HepG2 (cell line): ENCODE measurements at regions not wholly inside any gene's neighbourhood (a gene's known extent, or its start where the extent isn't known, plus 50 kb on each side); places are given as distances from the start of the nearest gene placed in this dataset.

ENCODE experiments used
- CEBPB ChIP-seq: IDR thresholded peaks from 2 replicates; pipeline ENCODE4 v1.6.1; 2011; ENCODE audit warnings: low read depth, low read length, improper control_type of control experiment, borderline replicate concordance
- CREB1 ChIP-seq, 2 experiments: fragments of 450-650 bp in 1 of 2; IDR thresholded peaks; 2 replicates each; pipeline ENCODE4 v1.6.1; 2016 to 2017; ENCODE audit warnings: control low read depth in 1 of 2, mild to moderate bottlenecking in 1 of 2, missing compliant biosample characterization in 1 of 2, missing genetic modification characterization in 1 of 2
- ELF3 ChIP-seq: IDR thresholded peaks from 2 replicates; pipeline ENCODE4 v1.6.1; 2016; ENCODE audit warnings: missing genetic modification reagents, missing compliant biosample characterization
- EP300 ChIP-seq, 3 experiments: sonication (generic) in 1 of 3; formaldehyde crosslinking in 1 of 3; IDR thresholded peaks; 2 replicates each; pipeline versions ENCODE4 v1.5.1 to v1.6.1; 2011 to 2020; ENCODE audit warnings: low read depth in 2 of 3, low read length in 2 of 3, borderline replicate concordance in 1 of 3, improper control_type of control experiment in 1 of 3, mild to moderate bottlenecking in 1 of 3, missing genetic modification reagents in 1 of 3, moderate library complexity in 1 of 3
- GATAD2A ChIP-seq: IDR thresholded peaks from 2 replicates; pipeline ENCODE4 v1.6.1; 2016
- NFYC ChIP-seq: IDR thresholded peaks from 2 replicates; pipeline ENCODE4 v1.6.1; 2016; ENCODE audit warnings: missing genetic modification reagents, missing compliant biosample characterization
- ONECUT2 ChIP-seq: sonication (generic); formaldehyde crosslinking; IDR thresholded peaks from 2 replicates; pipeline ENCODE4 v1.4.0; 2020; ENCODE audit warnings: missing genetic modification reagents
- POLR2A ChIP-seq, 2 experiments: IDR thresholded peaks; 2 replicates each; pipeline ENCODE4 v1.6.1; 2011; ENCODE audit warnings: low read depth in 2 of 2, low read length in 2 of 2, mild to moderate bottlenecking in 1 of 2, moderate library complexity in 1 of 2; ENCODE audit not compliant: insufficient read depth in 1 of 2
- RFXANK ChIP-seq: IDR thresholded peaks from 2 replicates; pipeline ENCODE4 v1.6.1; 2016
- SOX5 ChIP-seq: IDR thresholded peaks from 2 replicates; pipeline ENCODE4 v1.6.1; 2016; ENCODE audit warnings: borderline replicate concordance
- TARDBP ChIP-seq: sonication (generic); formaldehyde crosslinking; IDR thresholded peaks from 2 replicates; pipeline ENCODE4 v1.8.0; 2022; ENCODE audit warnings: mild to moderate bottlenecking, missing genetic modification reagents
- ZEB1 ChIP-seq: IDR thresholded peaks from 2 replicates; pipeline ENCODE4 v1.6.1; 2012; ENCODE audit warnings: mild to moderate bottlenecking, low read depth, inconsistent platforms; ENCODE audit not compliant: insufficient replicate concordance
- ZNF326 ChIP-seq: sonication (generic); formaldehyde crosslinking; IDR thresholded peaks from 2 replicates; pipeline ENCODE4 v1.4.0; 2020; ENCODE audit warnings: missing genetic modification reagents, borderline replicate concordance
- ZNF331 ChIP-seq: sonication (generic); formaldehyde crosslinking; IDR thresholded peaks from 2 replicates; pipeline ENCODE4 v1.4.0; 2020; ENCODE audit warnings: missing genetic modification reagents
- ZNF496 ChIP-seq: sonication (generic); formaldehyde crosslinking; IDR thresholded peaks from 2 replicates; pipeline ENCODE4 v1.8.1; 2023; ENCODE audit warnings: mild to moderate bottlenecking, moderate library complexity, missing genetic modification reagents; ENCODE audit not compliant: insufficient replicate concordance
- ZNF678 ChIP-seq: sonication (generic); formaldehyde crosslinking; IDR thresholded peaks from 2 replicates; pipeline ENCODE4 v1.4.0; 2020; ENCODE audit warnings: mild to moderate bottlenecking, missing genetic modification reagents
- ZNF7 ChIP-seq: IDR thresholded peaks from 2 replicates; pipeline ENCODE4 v1.6.1; 2016; ENCODE audit warnings: missing biosample characterization, missing genetic modification reagents
- TF ChIP-seq, protein P1 (sequence below): sonication (generic); formaldehyde crosslinking; IDR thresholded peaks from 2 replicates; pipeline ENCODE4 v1.4.0; 2020; ENCODE audit warnings: missing genetic modification reagents
- TF ChIP-seq, protein P2 (sequence below): IDR thresholded peaks from 2 replicates; pipeline ENCODE4 v1.6.1; 2016; ENCODE audit warnings: mild to moderate bottlenecking
- TF ChIP-seq, protein P3 (sequence below): sonication (generic); formaldehyde crosslinking; IDR thresholded peaks from 2 replicates; pipeline ENCODE4 v1.4.0; 2020; ENCODE audit warnings: missing genetic modification reagents, borderline replicate concordance
- TF ChIP-seq, protein P4 (sequence below): IDR thresholded peaks from 2 replicates; pipeline ENCODE4 v1.6.1; 2018; ENCODE audit warnings: missing genetic modification reagents, mild to moderate bottlenecking, missing compliant biosample characterization
- TF ChIP-seq, protein P5 (sequence below): sonication (generic); formaldehyde crosslinking; IDR thresholded peaks from 2 replicates; pipeline ENCODE4 v1.5.0; 2020; ENCODE audit warnings: missing genetic modification reagents

DNA sequence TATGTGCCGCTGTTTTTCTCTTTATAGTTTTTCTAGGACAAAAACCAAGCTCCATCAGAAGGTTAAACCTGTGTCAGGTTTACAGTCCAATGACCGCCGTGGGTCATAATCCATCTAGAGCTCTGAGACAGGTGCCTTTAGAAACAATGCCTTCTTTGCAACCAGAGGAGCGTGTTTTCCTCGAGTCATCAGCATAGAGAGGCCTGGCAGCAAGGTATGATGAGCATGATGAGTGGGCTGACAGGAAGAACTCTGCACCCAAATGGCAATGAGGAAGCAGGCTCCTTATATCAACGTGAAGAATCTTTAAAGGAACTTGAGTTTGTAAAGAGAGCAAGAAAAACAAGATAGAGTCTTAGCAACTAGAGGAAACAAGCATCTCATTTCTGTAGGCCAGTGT lies 60.5 kb upstream of the NUDT4 start (continued):
- TF ChIP-seq SOX5 (CRISPR knock-in tag) (peak; percentile 83), ZNF326 (no peak), CREB1 (IDR thresholded peaks at IDR 0.05) (no peak), CREB1 (CRISPR knock-in tag; IDR thresholded peaks at IDR 0.05) (peak; percentile 43; the same call in 1 of the 2 replicates), ZNF7 (CRISPR knock-in tag) (no peak), GATAD2A (CRISPR knock-in tag) (peak; percentile 62; the same call in 1 of the 2 replicates), ONECUT2 (CRISPR knock-in tag) (no peak), EP300 (IDR thresholded peaks at IDR 0.05; ENCODE audit: low read depth in 2 of 2, low read length in 2 of 2) (peak in 1 of 2 experiments; percentile 56; a peak in 2 of 4 replicates), EP300 (CRISPR knock-in tag; IDR thresholded peaks at IDR 0.05; ENCODE audit: borderline replicate concordance) (0 out of 2 replicates have a peak, but pooled peaks have one; percentile 23), TARDBP (CRISPR knock-in tag) (0 out of 2 replicates have a peak, but pooled peaks have one; percentile 43), ZNF678 (CRISPR knock-in tag) (no peak), NFYC (no peak), POLR2A (IDR thresholded peaks at IDR 0.05; ENCODE audit: insufficient read depth in 1 of 2, low read depth in 2 of 2, low read length in 2 of 2) (no peak), ZEB1 (peak; percentile 92), CEBPB (no peak), RFXANK (CRISPR knock-in tag) (no peak), ELF3 (peak; percentile 89), ZNF331 (CRISPR knock-in tag) (peak; percentile 73), ZNF496 (CRISPR knock-in tag) (no peak)
- TF ChIP-seq, protein P1, sequence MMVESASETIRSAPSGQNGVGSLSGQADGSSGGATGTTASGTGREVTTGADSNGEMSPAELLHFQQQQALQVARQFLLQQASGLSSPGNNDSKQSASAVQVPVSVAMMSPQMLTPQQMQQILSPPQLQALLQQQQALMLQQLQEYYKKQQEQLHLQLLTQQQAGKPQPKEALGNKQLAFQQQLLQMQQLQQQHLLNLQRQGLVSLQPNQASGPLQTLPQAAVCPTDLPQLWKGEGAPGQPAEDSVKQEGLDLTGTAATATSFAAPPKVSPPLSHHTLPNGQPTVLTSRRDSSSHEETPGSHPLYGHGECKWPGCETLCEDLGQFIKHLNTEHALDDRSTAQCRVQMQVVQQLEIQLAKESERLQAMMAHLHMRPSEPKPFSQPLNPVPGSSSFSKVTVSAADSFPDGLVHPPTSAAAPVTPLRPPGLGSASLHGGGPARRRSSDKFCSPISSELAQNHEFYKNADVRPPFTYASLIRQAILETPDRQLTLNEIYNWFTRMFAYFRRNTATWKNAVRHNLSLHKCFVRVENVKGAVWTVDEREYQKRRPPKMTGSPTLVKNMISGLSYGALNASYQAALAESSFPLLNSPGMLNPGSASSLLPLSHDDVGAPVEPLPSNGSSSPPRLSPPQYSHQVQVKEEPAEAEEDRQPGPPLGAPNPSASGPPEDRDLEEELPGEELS (CRISPR knock-in tag): peak; percentile 41; the same call in 1 of the 2 replicates
- TF ChIP-seq, protein P2, sequence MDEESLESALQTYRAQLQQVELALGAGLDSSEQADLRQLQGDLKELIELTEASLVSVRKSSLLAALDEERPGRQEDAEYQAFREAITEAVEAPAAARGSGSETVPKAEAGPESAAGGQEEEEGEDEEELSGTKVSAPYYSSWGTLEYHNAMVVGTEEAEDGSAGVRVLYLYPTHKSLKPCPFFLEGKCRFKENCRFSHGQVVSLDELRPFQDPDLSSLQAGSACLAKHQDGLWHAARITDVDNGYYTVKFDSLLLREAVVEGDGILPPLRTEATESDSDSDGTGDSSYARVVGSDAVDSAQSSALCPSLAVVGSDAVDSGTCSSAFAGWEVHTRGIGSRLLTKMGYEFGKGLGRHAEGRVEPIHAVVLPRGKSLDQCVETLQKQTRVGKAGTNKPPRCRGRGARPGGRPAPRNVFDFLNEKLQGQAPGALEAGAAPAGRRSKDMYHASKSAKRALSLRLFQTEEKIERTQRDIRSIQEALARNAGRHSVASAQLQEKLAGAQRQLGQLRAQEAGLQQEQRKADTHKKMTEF (CRISPR knock-in tag): peak; percentile 30; the same call in 1 of the 2 replicates
- TF ChIP-seq, protein P3, sequence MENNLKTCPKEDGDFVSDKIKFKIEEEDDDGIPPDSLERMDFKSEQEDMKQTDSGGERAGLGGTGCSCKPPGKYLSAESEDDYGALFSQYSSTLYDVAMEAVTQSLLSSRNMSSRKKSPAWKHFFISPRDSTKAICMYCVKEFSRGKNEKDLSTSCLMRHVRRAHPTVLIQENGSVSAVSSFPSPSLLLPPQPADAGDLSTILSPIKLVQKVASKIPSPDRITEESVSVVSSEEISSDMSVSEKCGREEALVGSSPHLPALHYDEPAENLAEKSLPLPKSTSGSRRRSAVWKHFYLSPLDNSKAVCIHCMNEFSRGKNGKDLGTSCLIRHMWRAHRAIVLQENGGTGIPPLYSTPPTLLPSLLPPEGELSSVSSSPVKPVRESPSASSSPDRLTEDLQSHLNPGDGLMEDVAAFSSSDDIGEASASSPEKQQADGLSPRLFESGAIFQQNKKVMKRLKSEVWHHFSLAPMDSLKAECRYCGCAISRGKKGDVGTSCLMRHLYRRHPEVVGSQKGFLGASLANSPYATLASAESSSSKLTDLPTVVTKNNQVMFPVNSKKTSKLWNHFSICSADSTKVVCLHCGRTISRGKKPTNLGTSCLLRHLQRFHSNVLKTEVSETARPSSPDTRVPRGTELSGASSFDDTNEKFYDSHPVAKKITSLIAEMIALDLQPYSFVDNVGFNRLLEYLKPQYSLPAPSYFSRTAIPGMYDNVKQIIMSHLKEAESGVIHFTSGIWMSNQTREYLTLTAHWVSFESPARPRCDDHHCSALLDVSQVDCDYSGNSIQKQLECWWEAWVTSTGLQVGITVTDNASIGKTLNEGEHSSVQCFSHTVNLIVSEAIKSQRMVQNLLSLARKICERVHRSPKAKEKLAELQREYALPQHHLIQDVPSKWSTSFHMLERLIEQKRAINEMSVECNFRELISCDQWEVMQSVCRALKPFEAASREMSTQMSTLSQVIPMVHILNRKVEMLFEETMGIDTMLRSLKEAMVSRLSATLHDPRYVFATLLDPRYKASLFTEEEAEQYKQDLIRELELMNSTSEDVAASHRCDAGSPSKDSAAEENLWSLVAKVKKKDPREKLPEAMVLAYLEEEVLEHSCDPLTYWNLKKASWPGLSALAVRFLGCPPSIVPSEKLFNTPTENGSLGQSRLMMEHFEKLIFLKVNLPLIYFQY (CRISPR knock-in tag): no peak
- TF ChIP-seq, protein P4, sequence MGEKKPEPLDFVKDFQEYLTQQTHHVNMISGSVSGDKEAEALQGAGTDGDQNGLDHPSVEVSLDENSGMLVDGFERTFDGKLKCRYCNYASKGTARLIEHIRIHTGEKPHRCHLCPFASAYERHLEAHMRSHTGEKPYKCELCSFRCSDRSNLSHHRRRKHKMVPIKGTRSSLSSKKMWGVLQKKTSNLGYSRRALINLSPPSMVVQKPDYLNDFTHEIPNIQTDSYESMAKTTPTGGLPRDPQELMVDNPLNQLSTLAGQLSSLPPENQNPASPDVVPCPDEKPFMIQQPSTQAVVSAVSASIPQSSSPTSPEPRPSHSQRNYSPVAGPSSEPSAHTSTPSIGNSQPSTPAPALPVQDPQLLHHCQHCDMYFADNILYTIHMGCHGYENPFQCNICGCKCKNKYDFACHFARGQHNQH: no peak
- TF ChIP-seq, protein P5, sequence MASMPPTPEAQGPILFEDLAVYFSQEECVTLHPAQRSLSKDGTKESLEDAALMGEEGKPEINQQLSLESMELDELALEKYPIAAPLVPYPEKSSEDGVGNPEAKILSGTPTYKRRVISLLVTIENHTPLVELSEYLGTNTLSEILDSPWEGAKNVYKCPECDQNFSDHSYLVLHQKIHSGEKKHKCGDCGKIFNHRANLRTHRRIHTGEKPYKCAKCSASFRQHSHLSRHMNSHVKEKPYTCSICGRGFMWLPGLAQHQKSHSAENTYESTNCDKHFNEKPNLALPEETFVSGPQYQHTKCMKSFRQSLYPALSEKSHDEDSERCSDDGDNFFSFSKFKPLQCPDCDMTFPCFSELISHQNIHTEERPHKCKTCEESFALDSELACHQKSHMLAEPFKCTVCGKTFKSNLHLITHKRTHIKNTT: no peak
